Neural progenitor cell (in vitro differentiated cells): ENCODE measurements at regions not wholly inside any gene's neighbourhood (a gene's known extent, or its start where the extent isn't known, plus 50 kb on each side); places are given as distances from the start of the nearest gene placed in this dataset.

Experiments used
- DNase-seq: peaks from one replicate; pipeline ENCODE4 v3.0.0-alpha.2; 2016; ENCODE audit warnings: low spot score
- H2AFZ ChIP-seq: fragments of 200-600 bp; sonication (generic); replicated peaks from 2 replicates; pipeline ENCODE4 v1.6.1; 2016; ENCODE audit warnings: antibody characterized with exemption
- H3F3A ChIP-seq: fragments of 200-600 bp; sonication (generic); 2 replicates; pipeline ENCODE4 v1.6.1; 2016; ENCODE audit warnings: antibody characterized with exemption, low read depth
- H3K27ac ChIP-seq: fragments of 200-600 bp; sonication (generic); 2 replicates; pipeline ENCODE4 v1.5.1; 2016; ENCODE audit warnings: mild to moderate bottlenecking
- H3K27me3 ChIP-seq: fragments of 200-600 bp; sonication (generic); 2 replicates; pipeline ENCODE4 v1.6.1; 2016; ENCODE audit warnings: mild to moderate bottlenecking, moderate library complexity
- H3K36me3 ChIP-seq: fragments of 200-600 bp; sonication (generic); 2 replicates; pipeline ENCODE4 v1.5.1; 2016
- H3K4me1 ChIP-seq: fragments of 200-600 bp; sonication (generic); 2 replicates; pipeline ENCODE4 v1.6.1; 2016; ENCODE audit warnings: mixed run types
- H3K4me2 ChIP-seq: fragments of 200-600 bp; sonication (generic); 2 replicates; pipeline ENCODE4 v1.6.1; 2016
- H3K4me3 ChIP-seq: fragments of 200-600 bp; sonication (generic); 2 replicates; pipeline ENCODE4 v1.5.1; 2016
- H3K79me2 ChIP-seq: fragments of 200-600 bp; sonication (generic); 2 replicates; pipeline ENCODE4 v1.6.1; 2016; ENCODE audit warnings: low read depth
- H3K9ac ChIP-seq: fragments of 200-600 bp; sonication (generic); 2 replicates; pipeline ENCODE4 v1.6.1; 2016
- H3K9me3 ChIP-seq: fragments of 200-600 bp; sonication (generic); 2 replicates; pipeline ENCODE4 v1.5.1; 2016; ENCODE audit warnings: low read depth
- H4K20me1 ChIP-seq: fragments of 200-600 bp; sonication (generic); 2 replicates; pipeline ENCODE4 v1.6.1; 2016; ENCODE audit warnings: low read depth
- H3K27ac Mint-ChIP-seq: 3 replicates; pipeline ENCODE4 v1.8.0; 2021; ENCODE audit warnings: mixed read lengths
- H3K27me3 Mint-ChIP-seq: 2 replicates; pipeline ENCODE4 v1.8.0; 2022; ENCODE audit warnings: low read depth, mild to moderate bottlenecking, inconsistent platforms, moderate library complexity, mixed read lengths; ENCODE audit not compliant: insufficient read depth
- H3K36me3 Mint-ChIP-seq: 3 replicates; pipeline ENCODE4 v1.8.0; 2021; ENCODE audit warnings: mixed read lengths
- H3K4me1 Mint-ChIP-seq: 3 replicates; pipeline ENCODE4 v1.8.0; 2021; ENCODE audit warnings: mixed read lengths
- H3K4me3 Mint-ChIP-seq: 3 replicates; pipeline ENCODE4 v1.8.0; 2021; ENCODE audit warnings: mild to moderate bottlenecking, moderate library complexity, mixed read lengths
- H3K9me3 Mint-ChIP-seq: 3 replicates; pipeline ENCODE4 v1.8.0; 2020; ENCODE audit warnings: mixed read lengths
- EZH2 ChIP-seq: fragments of 200-600 bp; sonication (generic); IDR thresholded peaks from 2 replicates; pipeline ENCODE4 v1.6.1; 2017; ENCODE audit warnings: antibody characterized with exemption, mild to moderate bottlenecking, moderate library complexity
- EZH2phosphoT487 ChIP-seq: fragments of 200-600 bp; sonication (generic); IDR thresholded peaks from 2 replicates; pipeline ENCODE4 v1.6.1; 2017; ENCODE audit warnings: antibody characterized with exemption
- TF ChIP-seq, protein P1 (sequence below): fragments of 200-600 bp; sonication (generic); IDR thresholded peaks from 2 replicates; pipeline ENCODE4 v1.5.1; 2017; ENCODE audit warnings: antibody characterized with exemption, mild to moderate bottlenecking

DNA sequence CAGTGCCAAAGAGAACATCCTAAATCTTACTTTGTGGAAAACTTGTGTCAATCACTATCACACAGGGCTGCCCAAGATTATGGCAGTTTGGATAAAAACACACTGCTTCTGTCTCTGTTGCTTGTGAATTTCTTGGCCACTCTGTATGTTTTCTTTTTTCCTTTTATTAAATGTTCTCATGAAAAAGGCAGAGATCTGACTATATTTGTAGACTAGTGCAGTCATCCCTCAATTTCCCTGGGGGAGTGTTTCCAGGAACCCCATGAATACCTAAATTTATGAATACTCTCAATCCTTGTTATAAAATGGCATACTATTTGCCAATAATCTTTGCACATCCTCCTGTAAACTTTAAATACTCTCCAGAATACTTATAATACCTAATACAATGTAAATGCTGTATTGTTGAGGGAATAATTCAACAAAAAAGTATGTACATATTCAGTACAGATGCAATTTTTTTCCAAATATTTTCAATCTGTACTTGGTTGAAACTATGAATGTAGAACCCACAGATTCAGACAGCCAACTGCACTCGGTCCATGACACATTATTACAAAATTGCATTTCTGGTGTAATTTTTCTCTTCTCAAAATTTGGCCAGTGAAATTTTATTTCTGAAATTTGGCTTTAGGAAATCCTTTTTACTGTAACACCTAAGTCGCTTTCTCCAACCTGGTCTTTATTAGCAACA, 391.9 kb upstream of the PRR16 start:
- H3K4me3 ChIP-seq: no peak overlapping the region
- no peak overlapping the region for H3K4me3 Mint-ChIP-seq
- no peaks in the 10 kb centered on the region for H3K4me1 Mint-ChIP-seq
- H3K27me3 Mint-ChIP-seq: no peaks in the 10 kb centered on the region
- H3K36me3 Mint-ChIP-seq: no peaks in the 10 kb centered on the region
- no peak overlapping the region for H2AFZ ChIP-seq
- H3K27ac ChIP-seq: no peak overlapping the region
- H3K9me3 Mint-ChIP-seq: no peaks in the 10 kb centered on the region
- H3K27me3 ChIP-seq: no peaks in the 10 kb centered on the region
- no peak overlapping the region for H3K27ac Mint-ChIP-seq
- H3K4me1 ChIP-seq: no peaks in the 10 kb centered on the region
- H3K4me2 ChIP-seq: no peak overlapping the region
- no peak overlapping the region for H3K9ac ChIP-seq
- H3F3A ChIP-seq: no peaks in the 10 kb centered on the region
- H4K20me1 ChIP-seq: no peaks in the 10 kb centered on the region
- H3K36me3 ChIP-seq: no peaks in the 10 kb centered on the region
- TF ChIP-seq, protein P1, sequence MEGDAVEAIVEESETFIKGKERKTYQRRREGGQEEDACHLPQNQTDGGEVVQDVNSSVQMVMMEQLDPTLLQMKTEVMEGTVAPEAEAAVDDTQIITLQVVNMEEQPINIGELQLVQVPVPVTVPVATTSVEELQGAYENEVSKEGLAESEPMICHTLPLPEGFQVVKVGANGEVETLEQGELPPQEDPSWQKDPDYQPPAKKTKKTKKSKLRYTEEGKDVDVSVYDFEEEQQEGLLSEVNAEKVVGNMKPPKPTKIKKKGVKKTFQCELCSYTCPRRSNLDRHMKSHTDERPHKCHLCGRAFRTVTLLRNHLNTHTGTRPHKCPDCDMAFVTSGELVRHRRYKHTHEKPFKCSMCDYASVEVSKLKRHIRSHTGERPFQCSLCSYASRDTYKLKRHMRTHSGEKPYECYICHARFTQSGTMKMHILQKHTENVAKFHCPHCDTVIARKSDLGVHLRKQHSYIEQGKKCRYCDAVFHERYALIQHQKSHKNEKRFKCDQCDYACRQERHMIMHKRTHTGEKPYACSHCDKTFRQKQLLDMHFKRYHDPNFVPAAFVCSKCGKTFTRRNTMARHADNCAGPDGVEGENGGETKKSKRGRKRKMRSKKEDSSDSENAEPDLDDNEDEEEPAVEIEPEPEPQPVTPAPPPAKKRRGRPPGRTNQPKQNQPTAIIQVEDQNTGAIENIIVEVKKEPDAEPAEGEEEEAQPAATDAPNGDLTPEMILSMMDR: no peak
- no peak for TF ChIP-seq EZH2
- no peak for TF ChIP-seq EZH2phosphoT487
- DNase-seq: no peak
- no peaks in the 10 kb centered on the region for H3K79me2 ChIP-seq
- H3K9me3 ChIP-seq: no peaks in the 10 kb centered on the region

DNA sequence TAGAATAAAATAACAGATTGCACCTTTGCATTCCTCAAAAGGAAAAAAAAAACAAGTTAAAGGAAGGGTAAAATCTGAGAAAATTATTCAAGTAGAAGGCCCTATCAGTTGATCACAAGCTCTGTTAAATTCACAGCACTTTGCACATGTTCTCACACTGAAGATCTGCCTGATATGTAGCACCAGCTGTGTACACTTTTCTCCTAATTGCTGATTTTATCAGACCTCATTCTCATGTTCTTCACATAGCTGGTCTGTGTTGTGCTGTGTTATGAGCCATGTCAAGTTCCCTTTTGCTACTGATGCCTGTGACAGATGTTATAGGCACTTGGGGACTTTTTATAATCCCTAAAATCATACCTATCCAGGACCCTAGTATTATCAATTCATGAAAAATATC, 390.4 kb upstream of the PRR16 start:
- H3K4me1 Mint-ChIP-seq: no peaks in the 10 kb centered on the region
- no peak overlapping the region for H3K27ac ChIP-seq
- no peaks in the 10 kb centered on the region for H3K79me2 ChIP-seq
- H3K4me3 ChIP-seq: no peak overlapping the region
- H2AFZ ChIP-seq: no peak overlapping the region
- H3K27me3 Mint-ChIP-seq: no peaks in the 10 kb centered on the region
- H4K20me1 ChIP-seq: no peaks in the 10 kb centered on the region
- no peak overlapping the region for H3K4me3 Mint-ChIP-seq
- no peak overlapping the region for H3K27ac Mint-ChIP-seq
- DNase-seq: no peak
- no peaks in the 10 kb centered on the region for H3K36me3 Mint-ChIP-seq
- no peaks in the 10 kb centered on the region for H3K4me1 ChIP-seq
- H3K36me3 ChIP-seq: no peaks in the 10 kb centered on the region
- no peaks in the 10 kb centered on the region for H3K9me3 ChIP-seq
- H3K4me2 ChIP-seq: no peak overlapping the region
- H3K27me3 ChIP-seq: no peaks in the 10 kb centered on the region
- no peak overlapping the region for H3K9ac ChIP-seq
- no peaks in the 10 kb centered on the region for H3K9me3 Mint-ChIP-seq
- no peak for TF ChIP-seq EZH2
- TF ChIP-seq, protein P1: no peak
- no peak for TF ChIP-seq EZH2phosphoT487
- H3F3A ChIP-seq: no peaks in the 10 kb centered on the region

DNA sequence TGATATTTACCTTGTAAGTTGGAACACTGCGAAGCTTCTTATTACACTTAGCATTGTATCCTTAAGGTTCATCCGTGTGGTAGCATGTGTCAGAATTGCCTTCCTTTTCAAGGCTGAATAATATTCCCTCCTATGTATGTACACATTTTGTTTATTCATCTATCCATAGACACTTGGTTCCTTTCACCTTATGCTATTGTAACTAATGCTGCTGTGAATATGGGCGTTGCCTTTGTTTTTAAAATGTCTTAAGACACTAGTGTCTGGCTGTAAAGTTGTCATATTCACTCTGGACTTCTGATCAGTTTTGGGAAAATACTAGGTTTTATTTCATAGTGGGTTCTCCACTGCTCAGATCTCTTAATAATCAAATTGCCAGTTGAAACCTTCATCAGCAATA, 383.3 kb upstream of the PRR16 start:
- Histone ChIP-seq H3K4me2 (no peak overlapping the region), H3K4me3 (no peak overlapping the region), H3K4me1 (no peaks in the 10 kb centered on the region), H3K79me2 (no peaks in the 10 kb centered on the region), H3K27ac (no peak overlapping the region), H2AFZ (no peak overlapping the region), H4K20me1 (no peaks in the 10 kb centered on the region), H3K36me3 (no peaks in the 10 kb centered on the region), H3K27me3 (no peaks in the 10 kb centered on the region), H3F3A (no peaks in the 10 kb centered on the region), H3K9ac (no peak overlapping the region), H3K9me3 (no peaks in the 10 kb centered on the region)
- no peaks in the 10 kb centered on the region for H3K9me3 Mint-ChIP-seq
- H3K4me3 Mint-ChIP-seq: no peak overlapping the region
- no peak overlapping the region for H3K27ac Mint-ChIP-seq
- DNase-seq: no peak
- peaks cover 3% of the 10 kb centered on the region for H3K27me3 Mint-ChIP-seq
- no peaks in the 10 kb centered on the region for H3K36me3 Mint-ChIP-seq
- TF ChIP-seq, protein P1: no peak
- TF ChIP-seq EZH2: no peak
- no peak for TF ChIP-seq EZH2phosphoT487
- H3K4me1 Mint-ChIP-seq: peaks cover 5% of the 10 kb centered on the region
